ENCODE measurements at regions not wholly inside any gene's neighbourhood (a gene's known extent, or its start where the extent isn't known, plus 50 kb on each side); places are given as distances from the start of the nearest gene placed in this dataset.

DNA sequence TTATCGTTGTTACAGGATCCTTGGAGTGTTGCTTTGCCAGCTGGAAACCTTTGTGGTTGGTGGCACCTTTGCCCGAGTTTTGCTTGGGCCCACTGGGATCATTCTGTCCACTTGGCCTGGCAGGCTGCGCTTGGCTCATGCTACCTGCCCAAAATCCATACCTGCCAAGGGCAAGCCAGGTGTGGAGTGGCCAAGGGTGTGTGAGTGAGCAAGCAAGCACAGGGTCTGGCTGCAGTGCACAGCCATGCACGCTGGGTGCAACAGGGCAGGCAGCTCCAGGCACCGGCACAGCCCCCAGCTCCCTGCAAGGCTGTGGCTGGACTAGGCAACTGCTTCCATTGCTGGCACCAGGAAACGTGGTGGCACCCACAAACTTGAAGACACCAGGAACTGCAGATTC lies 421.8 kb downstream of the ARL4A start:
- TF ChIP-seq, protein P1, sequence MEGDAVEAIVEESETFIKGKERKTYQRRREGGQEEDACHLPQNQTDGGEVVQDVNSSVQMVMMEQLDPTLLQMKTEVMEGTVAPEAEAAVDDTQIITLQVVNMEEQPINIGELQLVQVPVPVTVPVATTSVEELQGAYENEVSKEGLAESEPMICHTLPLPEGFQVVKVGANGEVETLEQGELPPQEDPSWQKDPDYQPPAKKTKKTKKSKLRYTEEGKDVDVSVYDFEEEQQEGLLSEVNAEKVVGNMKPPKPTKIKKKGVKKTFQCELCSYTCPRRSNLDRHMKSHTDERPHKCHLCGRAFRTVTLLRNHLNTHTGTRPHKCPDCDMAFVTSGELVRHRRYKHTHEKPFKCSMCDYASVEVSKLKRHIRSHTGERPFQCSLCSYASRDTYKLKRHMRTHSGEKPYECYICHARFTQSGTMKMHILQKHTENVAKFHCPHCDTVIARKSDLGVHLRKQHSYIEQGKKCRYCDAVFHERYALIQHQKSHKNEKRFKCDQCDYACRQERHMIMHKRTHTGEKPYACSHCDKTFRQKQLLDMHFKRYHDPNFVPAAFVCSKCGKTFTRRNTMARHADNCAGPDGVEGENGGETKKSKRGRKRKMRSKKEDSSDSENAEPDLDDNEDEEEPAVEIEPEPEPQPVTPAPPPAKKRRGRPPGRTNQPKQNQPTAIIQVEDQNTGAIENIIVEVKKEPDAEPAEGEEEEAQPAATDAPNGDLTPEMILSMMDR (IDR thresholded peaks at IDR 0.05): no peak
- no peak for TF ChIP-seq EZH2 (IDR thresholded peaks at IDR 0.05; ENCODE audit: borderline replicate concordance, insufficient read depth, low read depth, low read length, poor library complexity, severe bottlenecking)
